ENCODE measurements at regions not wholly inside any gene's neighbourhood (a gene's known extent, or its start where the extent isn't known, plus 50 kb on each side); places are given as distances from the start of the nearest gene placed in this dataset.
"Not testable (repeated sequence)": the region's sequence is repeated elsewhere in the genome, so short reads cannot be mapped to it uniquely, and the experiment has no call there.

DNA sequence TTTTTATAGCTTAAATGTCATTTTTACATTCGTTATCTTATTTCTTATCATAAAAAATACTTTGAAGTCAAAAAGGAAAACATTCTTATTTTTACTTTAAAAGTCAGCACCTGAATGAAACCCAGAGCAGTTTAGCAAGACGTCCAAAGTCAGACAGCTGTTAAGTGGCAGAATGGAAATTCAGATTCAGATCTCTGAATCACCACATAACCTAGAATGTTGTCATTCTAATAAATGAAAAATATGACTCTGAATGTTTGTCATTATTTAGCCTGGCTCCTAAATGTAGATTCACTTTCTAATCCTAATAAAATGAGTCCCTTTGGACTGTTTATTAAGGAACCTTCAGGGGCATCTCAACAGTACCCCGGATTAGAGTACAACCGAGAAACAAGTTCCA, 75.2 kb upstream of the RGS7 start:
- no peaks in the 10 kb centered on the region for H3K9me3 ChIP-seq
- no peak for ATAC-seq
- intact Hi-C loops (cut with DNase I), result no loop called here
- TF ChIP-seq, protein P1, sequence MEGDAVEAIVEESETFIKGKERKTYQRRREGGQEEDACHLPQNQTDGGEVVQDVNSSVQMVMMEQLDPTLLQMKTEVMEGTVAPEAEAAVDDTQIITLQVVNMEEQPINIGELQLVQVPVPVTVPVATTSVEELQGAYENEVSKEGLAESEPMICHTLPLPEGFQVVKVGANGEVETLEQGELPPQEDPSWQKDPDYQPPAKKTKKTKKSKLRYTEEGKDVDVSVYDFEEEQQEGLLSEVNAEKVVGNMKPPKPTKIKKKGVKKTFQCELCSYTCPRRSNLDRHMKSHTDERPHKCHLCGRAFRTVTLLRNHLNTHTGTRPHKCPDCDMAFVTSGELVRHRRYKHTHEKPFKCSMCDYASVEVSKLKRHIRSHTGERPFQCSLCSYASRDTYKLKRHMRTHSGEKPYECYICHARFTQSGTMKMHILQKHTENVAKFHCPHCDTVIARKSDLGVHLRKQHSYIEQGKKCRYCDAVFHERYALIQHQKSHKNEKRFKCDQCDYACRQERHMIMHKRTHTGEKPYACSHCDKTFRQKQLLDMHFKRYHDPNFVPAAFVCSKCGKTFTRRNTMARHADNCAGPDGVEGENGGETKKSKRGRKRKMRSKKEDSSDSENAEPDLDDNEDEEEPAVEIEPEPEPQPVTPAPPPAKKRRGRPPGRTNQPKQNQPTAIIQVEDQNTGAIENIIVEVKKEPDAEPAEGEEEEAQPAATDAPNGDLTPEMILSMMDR (IDR thresholded peaks at IDR 0.05), result no peak
- TF ChIP-seq POLR2A (IDR thresholded peaks at IDR 0.05), result no peak
- WGBS, 2 donors, result 51 to 56% methylated on average over 4 of the region's 4 CpGs
- no peaks in the 10 kb centered on the region for H3K27me3 ChIP-seq
- DNase-seq, result no peak
- H3K27ac ChIP-seq, result no peak overlapping the region
- H3K4me3 ChIP-seq, result no peak overlapping the region
- no peaks in the 10 kb centered on the region for H3K36me3 ChIP-seq (replicated peaks in 1 of 2; ENCODE audit: insufficient read depth in 1 of 2, low read depth in 2 of 2)
- H3K4me1 ChIP-seq, result no peaks in the 10 kb centered on the region

DNA sequence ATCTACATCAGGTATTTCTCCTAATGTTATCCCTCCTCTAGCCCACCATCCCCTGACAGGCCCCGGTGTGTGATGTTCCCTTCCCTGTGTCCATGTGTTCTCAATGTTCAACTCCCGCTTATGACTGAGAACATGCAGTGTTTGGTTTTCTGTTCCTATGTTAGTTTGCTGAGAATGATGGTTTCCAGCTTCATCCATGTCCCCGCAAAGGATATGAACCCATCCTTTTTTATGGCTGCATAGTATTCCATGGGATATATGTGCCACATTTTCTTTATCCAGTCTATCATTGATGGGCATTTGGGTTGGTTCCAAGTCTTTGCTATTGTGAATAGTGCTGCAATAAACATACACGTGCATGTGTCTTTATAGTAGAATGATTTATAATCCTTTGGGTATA, 68.1 kb upstream of the RGS7 start:
- ATAC-seq; H3K9me3 ChIP-seq; H3K27ac ChIP-seq; intact Hi-C loops (cut with DNase I); H3K4me3 ChIP-seq; H3K27me3 ChIP-seq; DNase-seq; H3K36me3 ChIP-seq (replicated peaks in 1 of 2; ENCODE audit: insufficient read depth in 1 of 2, low read depth in 2 of 2): not testable (repeated sequence)
- WGBS, 2 donors, result 78 to 92% methylated on average over 4 of the region's 4 CpGs
- peaks cover 13% of the 10 kb centered on the region for H3K4me1 ChIP-seq

DNA sequence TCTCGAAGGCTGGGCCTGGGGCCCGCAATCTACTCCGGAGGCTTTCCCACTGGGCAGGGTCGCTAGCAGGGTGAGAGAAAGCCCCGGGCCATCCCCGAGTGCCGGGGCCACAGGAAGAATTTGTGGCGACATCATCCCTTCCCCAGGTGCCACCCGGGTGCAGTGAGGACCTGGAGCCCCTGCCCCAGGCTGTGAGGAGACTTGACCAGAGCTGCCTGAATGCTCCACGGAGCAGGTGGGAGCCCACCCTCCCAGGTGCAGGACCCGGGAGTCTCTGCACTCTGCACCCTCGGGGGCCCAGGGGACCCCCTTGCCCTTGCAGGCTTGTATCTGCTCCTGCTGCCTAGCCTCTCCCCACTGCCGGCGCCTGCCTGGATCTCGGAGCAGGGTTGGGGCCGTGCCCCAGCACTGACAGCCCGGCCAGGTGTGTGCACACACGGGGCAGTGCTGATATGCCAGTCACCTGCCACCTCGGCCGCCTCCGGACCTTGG, 67.5 kb upstream of the RGS7 start:
- H3K27ac ChIP-seq, result no peak overlapping the region
- no peaks in the 10 kb centered on the region for H3K9me3 ChIP-seq
- no peaks in the 10 kb centered on the region for H3K27me3 ChIP-seq
- DNase-seq (no peak), ATAC-seq (no peak)
- TF ChIP-seq, protein P1 (IDR thresholded peaks at IDR 0.05), result no peak
- TF ChIP-seq POLR2A (IDR thresholded peaks at IDR 0.05), result no peak
- peaks cover 13% of the 10 kb centered on the region for H3K4me1 ChIP-seq
- peak overlapping the region in 1 of 2 donors; percentile 52 for H3K4me3 ChIP-seq
- intact Hi-C loops (cut with DNase I), result no loop called here
- H3K36me3 ChIP-seq (replicated peaks in 1 of 2; ENCODE audit: insufficient read depth in 1 of 2, low read depth in 2 of 2), result no peaks in the 10 kb centered on the region
- WGBS, 2 donors, result 26 to 45% methylated on average over 12 to 21 of the region's 21 CpGs

DNA sequence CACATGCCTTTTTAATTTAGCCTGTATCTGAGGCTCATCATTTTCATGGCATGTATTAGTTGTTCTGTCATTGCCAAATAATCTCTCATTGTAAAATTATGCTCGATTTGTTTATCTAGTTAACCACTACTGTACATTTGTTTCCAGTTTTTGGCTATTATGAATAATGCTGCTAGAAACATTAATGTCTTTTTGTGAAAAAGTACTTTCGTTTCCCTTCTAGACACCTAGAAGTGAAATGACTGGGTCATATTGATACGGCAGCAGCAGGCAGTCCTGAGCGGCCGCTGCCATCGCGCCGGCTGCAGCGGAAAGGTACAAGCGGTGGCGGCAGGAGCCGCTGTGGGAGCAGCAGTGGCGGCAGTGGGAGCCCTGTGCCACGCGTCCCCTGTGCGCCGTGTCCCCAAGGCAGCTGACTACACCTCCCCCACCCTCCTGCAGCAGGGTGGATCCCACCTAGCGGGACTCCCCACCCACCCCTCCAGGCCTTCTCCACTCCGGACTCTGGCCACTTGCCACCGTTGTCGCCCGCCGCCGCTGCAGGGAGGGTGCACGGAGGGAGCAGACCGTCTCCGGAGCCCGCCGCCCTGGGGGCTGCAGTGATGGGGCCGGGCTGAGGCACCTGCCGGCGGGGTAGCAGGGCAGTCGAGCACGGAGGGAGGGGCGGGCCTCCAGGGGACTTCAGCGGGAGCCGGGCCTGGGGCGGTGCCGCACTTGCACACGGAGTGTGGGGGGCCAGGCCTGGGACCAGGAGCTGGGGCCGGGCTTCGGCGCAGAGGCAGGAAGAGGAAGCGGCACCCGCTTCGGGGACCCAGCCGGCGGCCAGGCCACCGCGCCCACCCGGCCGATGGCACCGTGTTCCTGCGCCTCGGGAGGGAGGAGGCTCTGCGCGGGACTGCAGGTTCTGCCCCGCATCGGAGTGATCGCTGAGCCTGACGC, 66.8 kb upstream of the RGS7 start:
- peaks cover 13% of the 10 kb centered on the region for H3K4me1 ChIP-seq
- no peak overlapping the region for H3K27ac ChIP-seq
- H3K36me3 ChIP-seq (replicated peaks in 1 of 2; ENCODE audit: insufficient read depth in 1 of 2, low read depth in 2 of 2), result no peaks in the 10 kb centered on the region
- intact Hi-C loops (cut with DNase I), result no loop called here
- peak overlapping the region in 1 of 2 donors; percentile 52 for H3K4me3 ChIP-seq
- TF ChIP-seq POLR2A (IDR thresholded peaks at IDR 0.05), result no peak
- TF ChIP-seq, protein P1 (IDR thresholded peaks at IDR 0.05), result no peak
- ATAC-seq (peak; percentile 72), DNase-seq (peak; percentile 30 to 51 (median 36))
- no peaks in the 10 kb centered on the region for H3K9me3 ChIP-seq
- H3K27me3 ChIP-seq, result no peaks in the 10 kb centered on the region
- 1% methylated on average over 12 to 59 of the region's 61 CpGs for WGBS, 2 donors

DNA sequence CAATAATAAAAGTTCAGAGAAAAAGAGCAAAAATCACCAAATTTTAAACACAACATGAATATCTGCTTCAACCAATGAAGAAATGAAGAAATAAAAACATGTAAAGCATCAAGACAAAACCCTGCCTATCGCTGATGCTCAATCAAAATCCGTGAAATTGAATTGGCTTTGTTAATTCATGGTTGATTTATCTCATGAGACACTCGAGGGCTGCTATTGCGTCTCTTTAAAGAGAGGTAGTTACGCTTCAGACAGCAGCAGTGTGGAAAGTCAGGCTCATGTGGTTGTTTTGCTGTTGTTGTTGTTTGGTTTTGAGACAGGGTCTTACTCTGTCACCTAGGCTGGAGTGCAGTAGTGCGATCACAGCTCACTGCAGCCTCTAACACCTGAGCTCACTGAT, 65.5 kb upstream of the RGS7 start:
- Histone ChIP-seq H3K27me3 (no peaks in the 10 kb centered on the region), H3K4me3 (no peak overlapping the region), H3K9me3 (no peaks in the 10 kb centered on the region), H3K4me1 (peaks cover 13% of the 10 kb centered on the region), H3K36me3 (replicated peaks in 1 of 2; ENCODE audit: insufficient read depth in 1 of 2, low read depth in 2 of 2) (no peaks in the 10 kb centered on the region), H3K27ac (no peak overlapping the region)
- ATAC-seq (no peak), DNase-seq (no peak)
- intact Hi-C loops (cut with DNase I), result no loop called here
- WGBS, 2 donors, result 79 to 84% methylated on average over 6 of the region's 6 CpGs
- TF ChIP-seq POLR2A (IDR thresholded peaks at IDR 0.05), result no peak
- TF ChIP-seq, protein P1 (IDR thresholded peaks at IDR 0.05), result no peak
